Activated naive CD8-positive, alpha-beta T cell treated with anti-CD3 and anti-CD28 coated beads for 36 hours (primary cell): ENCODE measurements at regions not wholly inside any gene's neighbourhood (a gene's known extent, or its start where the extent isn't known, plus 50 kb on each side); places are given as distances from the start of the nearest gene placed in this dataset.

Source experiments
- DNase-seq: peaks from one replicate; pipeline ENCODE4 v3.0.0; 2021
- H3K27ac Mint-ChIP-seq: one replicate; pipeline ENCODE4 v1.8.0; 2022; ENCODE audit warnings: mild to moderate bottlenecking, moderate library complexity, mixed read lengths
- H3K27me3 Mint-ChIP-seq: one replicate; pipeline ENCODE4 v1.8.0; 2022; ENCODE audit warnings: mild to moderate bottlenecking, mixed read lengths
- H3K36me3 Mint-ChIP-seq: one replicate; pipeline ENCODE4 v1.8.0; 2021; ENCODE audit warnings: mild to moderate bottlenecking, mixed read lengths
- H3K4me1 Mint-ChIP-seq: one replicate; pipeline ENCODE4 v1.8.0; 2021; ENCODE audit warnings: mixed read lengths
- H3K4me3 Mint-ChIP-seq: one replicate; pipeline ENCODE4 v1.8.0; 2022; ENCODE audit warnings: mild to moderate bottlenecking, moderate library complexity, mixed read lengths
- H3K9me3 Mint-ChIP-seq: one replicate; pipeline ENCODE4 v1.8.0; 2022; ENCODE audit warnings: mixed read lengths

DNA sequence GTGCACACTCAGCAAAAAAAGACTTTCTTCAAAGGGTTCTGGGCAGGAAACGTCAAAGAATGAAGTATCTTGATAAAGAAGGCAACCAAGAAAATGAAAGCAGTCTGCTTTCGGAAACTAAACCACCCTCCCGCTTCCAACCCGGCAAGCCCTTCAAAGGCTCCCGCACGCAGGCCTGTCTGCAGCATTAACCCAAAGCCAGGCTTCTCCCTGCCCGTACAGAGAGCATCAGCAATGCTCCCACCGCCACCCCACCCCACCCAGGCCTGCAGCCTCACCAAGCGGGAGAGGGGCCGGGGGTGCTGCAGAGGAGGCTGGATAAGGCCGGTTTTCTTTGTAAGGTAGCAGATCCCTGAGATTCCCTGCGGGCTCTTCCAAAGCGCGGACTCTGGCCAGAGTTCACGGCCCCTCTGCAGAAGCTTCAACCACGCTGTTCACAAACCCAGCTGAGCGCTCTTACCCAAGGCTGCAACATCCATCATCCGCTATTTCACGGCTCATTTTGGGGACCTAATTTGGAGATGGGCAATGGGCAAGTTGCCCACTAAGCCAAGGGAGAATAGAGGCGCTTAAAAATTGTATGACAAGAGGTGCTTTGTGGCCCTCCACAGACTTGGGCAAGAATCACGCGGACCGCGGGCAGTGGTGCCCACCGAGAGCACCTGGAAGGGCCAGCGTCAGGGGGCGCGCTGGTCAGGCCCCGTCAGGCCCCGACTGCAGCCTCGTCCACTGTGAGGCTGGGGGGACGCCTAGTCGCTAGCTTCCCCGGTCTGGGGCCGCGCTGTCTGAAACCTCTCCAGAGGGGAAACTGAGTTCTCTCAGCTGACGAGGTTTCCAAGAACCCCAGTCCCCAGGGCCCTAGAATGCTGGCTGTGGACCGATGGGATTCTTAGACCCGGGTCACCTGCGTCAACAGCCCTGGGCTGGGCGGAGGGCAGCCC, 225.4 kb upstream of the ID2 start:
- H3K4me1 Mint-ChIP-seq = peaks cover 17% of the 10 kb centered on the region

DNA sequence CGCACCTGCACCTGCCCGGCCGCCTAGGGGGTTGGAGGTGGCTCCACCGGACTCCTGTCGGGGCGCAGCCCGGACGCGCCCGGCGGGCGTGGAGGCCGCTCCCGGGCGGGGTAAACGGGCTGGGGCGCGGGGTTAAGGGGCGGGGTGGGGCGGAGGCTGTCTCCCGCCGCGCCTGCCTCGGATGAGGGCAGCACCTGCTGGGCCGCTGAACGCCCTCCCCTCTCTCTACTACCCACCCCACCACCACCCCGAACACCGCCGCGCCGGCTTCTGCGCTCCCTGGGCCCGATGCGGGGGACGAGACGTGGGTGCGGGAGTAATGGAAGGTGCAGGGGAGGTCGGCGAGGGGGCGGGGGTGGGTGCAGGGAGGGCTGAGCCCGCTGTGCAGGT, 224.8 kb upstream of the ID2 start:
- Mint-ChIP-seq H3K9me3 (no peaks in the 10 kb centered on the region), H3K36me3 (no peaks in the 10 kb centered on the region), H3K27me3 (peaks cover 44% of the 10 kb centered on the region), H3K4me3 (peak overlapping the region; percentile 61), H3K27ac (no peak overlapping the region), H3K4me1 (peaks cover 17% of the 10 kb centered on the region)
- DNase-seq = no peak

More for the DNA sequence above, 225.4 kb upstream of the ID2 start:
- Mint-ChIP-seq H3K27ac (peak overlapping the region; percentile 54), H3K27me3 (peaks cover 44% of the 10 kb centered on the region), H3K36me3 (no peaks in the 10 kb centered on the region), H3K4me3 (peak overlapping the region; percentile 35), H3K9me3 (no peaks in the 10 kb centered on the region)
- peak; percentile 59 for DNase-seq

DNA sequence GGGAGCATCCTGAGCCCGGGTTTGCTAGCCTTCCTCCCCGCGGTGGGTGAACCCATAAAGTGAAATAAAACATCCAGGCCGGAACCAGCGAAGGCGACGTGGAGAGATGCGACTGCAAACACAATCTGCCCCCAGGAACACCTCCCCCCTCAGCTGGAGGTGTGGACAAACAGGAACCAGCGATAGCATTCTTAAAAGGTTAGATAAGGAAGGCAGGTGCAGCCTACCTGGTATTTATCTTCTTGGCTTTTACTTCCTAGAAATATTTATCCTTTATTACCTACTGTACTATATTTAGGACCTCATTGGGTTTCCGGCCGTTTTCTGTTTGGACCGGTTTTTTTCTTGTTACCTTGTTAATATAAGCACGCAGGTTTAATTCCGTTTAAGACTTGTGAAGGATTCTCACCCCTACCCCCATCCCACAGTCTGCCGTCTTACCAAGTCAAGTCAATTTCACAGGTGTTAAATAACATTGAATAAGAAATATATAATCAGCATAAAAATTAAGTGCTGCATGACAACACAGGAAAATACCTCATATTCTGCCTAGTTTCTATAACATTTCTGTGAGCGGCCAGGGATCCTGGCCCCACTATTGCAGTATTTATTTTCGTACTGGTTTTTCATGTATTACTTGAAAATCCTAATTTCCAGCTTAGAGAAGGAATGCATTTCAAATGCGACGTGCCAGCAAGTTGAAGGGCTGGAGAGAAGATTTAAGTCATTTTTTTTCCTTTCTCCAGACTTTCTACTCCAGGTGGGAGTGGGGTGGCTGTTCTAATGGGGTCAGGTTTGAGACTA, 224.0 kb upstream of the ID2 start:
- Mint-ChIP-seq H3K27me3 (peaks cover 44% of the 10 kb centered on the region), H3K36me3 (no peaks in the 10 kb centered on the region), H3K27ac (no peak overlapping the region), H3K4me1 (peaks cover 17% of the 10 kb centered on the region), H3K4me3 (peak overlapping the region; percentile 61), H3K9me3 (no peaks in the 10 kb centered on the region)
- DNase-seq = no peak

DNA sequence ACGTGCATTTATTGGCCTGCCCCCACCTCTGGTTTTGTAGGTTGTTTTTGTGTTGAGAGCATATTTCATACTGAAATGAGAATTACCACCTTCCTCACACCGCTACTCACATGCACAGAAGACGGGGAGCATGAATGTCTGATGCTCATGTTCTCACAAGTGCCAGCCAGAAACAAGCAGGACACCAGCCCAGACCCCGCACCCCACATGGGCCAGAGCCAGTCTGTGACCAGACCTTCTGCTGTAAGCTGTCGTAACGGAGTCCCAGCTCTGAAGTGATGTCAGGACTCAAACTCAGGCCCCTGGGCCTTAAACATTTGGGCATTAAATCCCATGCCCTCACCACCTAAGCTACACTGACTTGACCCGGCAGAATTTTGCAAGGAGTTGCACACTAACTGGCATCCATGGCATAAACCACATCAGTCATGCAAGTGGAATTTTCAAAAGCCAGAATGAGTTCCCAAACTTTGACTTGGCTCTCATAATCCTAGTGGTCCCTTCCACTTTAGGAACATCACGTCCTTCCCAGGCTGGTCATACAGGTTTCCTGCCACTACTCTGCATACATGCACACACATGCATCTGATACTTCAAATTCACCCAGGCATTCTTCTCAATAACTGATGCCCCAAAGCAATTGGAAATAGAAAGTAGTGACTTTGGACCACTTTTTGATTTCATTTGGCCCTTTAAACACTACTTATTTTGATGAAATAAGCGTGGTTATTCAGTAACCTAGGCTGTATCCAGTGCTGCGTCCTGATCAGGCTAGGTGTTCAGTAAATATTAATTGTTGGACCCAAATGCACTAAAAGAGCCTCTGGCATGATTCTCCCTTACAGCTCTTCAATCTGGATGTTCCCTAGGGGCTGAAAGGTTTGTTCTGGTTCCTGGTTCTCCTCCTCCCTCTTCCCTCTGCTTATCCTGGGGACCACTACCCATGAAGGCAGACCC, 223.1 kb upstream of the ID2 start:
- H3K9me3 Mint-ChIP-seq = no peaks in the 10 kb centered on the region
- H3K27ac Mint-ChIP-seq = no peak overlapping the region
- no peak for DNase-seq
- H3K4me1 Mint-ChIP-seq = peaks cover 17% of the 10 kb centered on the region
- peaks cover 44% of the 10 kb centered on the region for H3K27me3 Mint-ChIP-seq
- no peaks in the 10 kb centered on the region for H3K36me3 Mint-ChIP-seq
- H3K4me3 Mint-ChIP-seq = no peak overlapping the region

DNA sequence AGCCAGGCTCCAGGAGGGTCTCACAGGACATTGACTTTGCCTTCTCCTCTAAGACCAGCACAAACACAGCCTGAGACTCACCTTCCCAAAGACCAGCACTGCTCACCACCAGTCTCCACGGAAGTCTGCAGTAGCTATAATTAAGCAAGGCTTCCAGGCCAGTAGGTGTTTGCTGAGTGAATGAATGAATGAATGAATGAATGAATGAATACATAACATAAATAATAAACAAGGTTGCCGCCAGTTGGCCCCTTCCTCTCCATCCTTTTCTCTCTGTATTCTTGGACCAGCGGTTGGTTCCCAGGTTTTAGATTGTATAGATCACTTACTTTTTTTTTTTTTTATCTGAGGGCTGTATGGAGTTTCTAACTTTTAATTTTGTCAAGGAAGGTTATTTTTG, 222.4 kb upstream of the ID2 start:
- Mint-ChIP-seq H3K27ac (no peak overlapping the region), H3K9me3 (no peaks in the 10 kb centered on the region), H3K36me3 (no peaks in the 10 kb centered on the region), H3K4me1 (peaks cover 17% of the 10 kb centered on the region), H3K27me3 (peaks cover 48% of the 10 kb centered on the region), H3K4me3 (no peak overlapping the region)
- no peak for DNase-seq

DNA sequence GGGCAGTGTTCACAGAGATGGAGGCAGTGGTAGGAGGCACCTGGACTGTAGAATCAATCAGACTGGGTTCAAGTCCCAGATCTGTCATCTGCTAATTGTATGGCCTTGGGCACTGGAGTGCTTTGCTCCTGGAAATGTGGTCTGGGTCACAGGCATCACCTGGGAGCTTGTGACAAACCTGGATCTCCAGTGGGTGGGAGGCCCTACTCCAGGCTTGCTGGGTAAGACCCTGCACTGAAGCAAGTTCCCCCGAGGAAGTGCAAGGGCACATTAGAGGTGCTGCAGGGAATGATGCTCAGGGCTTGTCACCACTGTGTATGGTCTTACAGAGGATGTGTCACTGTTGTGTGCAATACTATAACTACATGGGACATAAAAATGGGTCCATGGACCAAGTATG, 220.5 kb upstream of the ID2 start:
- Mint-ChIP-seq H3K27me3 (peaks cover 37% of the 10 kb centered on the region), H3K9me3 (no peaks in the 10 kb centered on the region), H3K4me1 (peaks cover 6% of the 10 kb centered on the region), H3K36me3 (no peaks in the 10 kb centered on the region), H3K4me3 (no peak overlapping the region), H3K27ac (no peak overlapping the region)
- no peak for DNase-seq

DNA sequence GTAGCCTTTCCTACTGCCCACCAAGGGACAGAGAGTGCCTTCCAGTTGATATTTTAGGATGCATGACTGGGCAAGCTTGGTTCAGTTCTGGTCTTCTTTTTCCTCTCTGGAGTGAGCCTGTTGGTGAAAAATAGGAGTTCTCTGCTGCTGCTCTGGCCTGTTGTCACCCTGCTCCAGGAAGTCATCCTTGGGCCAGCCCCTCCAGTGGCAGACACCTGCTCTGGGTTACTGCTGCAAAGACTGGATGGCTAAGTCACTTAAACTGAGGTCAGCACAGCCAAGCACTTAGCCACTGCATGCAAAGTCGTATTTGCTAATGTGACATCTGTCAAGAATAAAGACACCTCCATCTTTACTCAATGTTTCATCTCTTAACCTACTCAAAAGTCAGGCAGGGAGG, 219.6 kb upstream of the ID2 start:
- no peaks in the 10 kb centered on the region for H3K36me3 Mint-ChIP-seq
- H3K27ac Mint-ChIP-seq = no peak overlapping the region
- peaks cover 37% of the 10 kb centered on the region for H3K27me3 Mint-ChIP-seq
- H3K4me3 Mint-ChIP-seq = no peak overlapping the region
- no peak for DNase-seq
- H3K9me3 Mint-ChIP-seq = no peaks in the 10 kb centered on the region
- peaks cover 4% of the 10 kb centered on the region for H3K4me1 Mint-ChIP-seq

DNA sequence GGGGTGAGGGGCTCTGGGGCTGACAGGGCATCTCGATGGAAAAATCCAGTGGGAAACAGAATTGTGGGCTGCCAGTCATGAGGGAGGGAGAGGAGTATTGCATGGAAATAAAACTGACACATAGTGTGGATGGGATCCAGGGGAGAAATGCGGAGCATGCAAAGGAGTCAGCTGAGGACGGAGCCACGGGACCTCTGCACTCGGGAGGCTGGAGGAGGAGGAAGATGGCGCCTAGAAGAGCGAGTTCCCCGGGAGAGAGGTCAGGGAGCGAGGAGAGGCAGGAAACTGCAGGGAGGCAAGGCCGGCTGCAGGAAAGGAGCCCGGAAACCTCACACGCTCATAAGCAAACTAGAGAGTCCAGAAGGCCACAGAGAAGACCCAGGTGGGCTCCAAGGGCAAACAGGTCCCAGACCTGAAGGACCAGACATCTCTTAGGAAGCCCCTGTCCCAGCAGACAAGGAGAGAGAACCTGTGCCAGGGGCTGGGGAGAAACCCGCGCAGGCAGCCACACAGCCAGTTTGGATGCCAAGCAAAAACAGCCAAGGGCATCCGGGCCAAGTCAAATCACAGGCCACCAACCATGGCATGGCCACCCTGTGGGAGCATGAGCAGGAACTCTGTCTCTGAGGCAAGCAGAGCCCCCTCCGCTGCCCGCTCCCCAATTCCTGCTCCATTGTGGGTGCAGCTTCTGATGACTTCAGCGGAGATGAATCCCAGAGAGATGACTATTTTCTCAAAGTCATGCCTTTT, 218.8 kb upstream of the ID2 start:
- Mint-ChIP-seq H3K27me3 (peaks cover 35% of the 10 kb centered on the region), H3K4me1 (peaks cover 2% of the 10 kb centered on the region), H3K27ac (no peak overlapping the region), H3K36me3 (no peaks in the 10 kb centered on the region), H3K9me3 (no peaks in the 10 kb centered on the region), H3K4me3 (no peak overlapping the region)
- no peak for DNase-seq

DNA sequence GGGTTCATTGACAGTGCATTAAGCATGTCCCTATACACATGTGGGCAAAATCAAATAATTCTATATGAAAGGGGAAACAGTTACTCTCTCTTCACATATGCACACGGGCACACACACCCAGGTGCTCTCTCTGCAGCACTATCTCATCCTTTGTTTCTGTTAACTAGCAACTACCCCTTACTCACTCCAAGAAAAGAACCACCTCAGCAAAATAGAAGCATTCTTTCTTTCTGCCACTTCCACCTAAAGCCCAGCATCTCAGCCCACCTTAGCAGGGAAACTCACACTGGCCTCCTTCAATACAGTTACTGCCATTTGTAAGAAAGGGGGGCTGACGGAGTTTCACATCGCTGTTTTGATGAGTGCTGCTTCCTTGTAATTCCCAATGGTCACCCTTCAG, 216.3 kb upstream of the ID2 start:
- DNase-seq = no peak
- Mint-ChIP-seq H3K4me1 (peaks cover 9% of the 10 kb centered on the region), H3K9me3 (no peaks in the 10 kb centered on the region), H3K27ac (no peak overlapping the region), H3K27me3 (peaks cover 17% of the 10 kb centered on the region), H3K4me3 (no peak overlapping the region), H3K36me3 (no peaks in the 10 kb centered on the region)

DNA sequence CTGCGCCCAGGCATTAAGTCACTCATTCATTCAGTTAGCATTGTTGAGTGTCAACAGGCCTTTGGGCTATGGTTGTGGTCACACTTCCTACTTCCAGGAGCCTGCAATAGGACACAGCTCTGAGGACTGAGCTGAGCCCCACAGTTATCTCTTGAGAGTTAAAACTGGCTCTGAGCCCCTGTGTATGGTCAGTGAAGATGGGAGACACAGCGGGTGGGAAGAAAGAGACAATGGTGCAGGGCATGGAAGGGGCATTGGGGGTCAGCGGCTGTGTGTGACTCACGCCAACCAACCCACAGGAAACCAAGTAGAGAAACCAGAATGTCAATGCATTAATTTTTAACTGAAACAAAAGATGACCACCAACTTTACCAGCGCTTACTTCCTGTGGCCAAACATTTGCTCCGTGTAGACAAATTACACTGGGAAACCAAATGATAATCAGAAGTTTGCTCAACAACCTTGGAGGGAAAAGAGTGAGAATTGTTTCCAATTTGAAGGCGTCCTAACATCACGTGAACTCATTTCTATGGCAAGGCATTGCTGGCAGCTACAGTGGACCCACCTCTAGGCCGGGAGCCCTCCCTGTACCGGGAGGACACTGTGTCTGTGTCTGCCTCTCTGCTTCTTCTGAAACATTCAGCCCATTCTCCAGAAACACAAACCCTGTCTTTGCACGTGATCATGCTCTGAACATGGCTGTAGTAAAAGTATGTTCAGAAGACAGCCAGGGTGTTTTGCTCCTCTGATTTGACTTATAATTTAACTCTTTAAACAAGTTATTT, 212.0 kb upstream of the ID2 start:
- H3K36me3 Mint-ChIP-seq = no peaks in the 10 kb centered on the region
- no peak for DNase-seq
- peaks cover 40% of the 10 kb centered on the region for H3K4me1 Mint-ChIP-seq
- peaks cover 9% of the 10 kb centered on the region for H3K27me3 Mint-ChIP-seq
- no peak overlapping the region for H3K4me3 Mint-ChIP-seq
- peaks cover 1% of the 10 kb centered on the region for H3K9me3 Mint-ChIP-seq
- no peak overlapping the region for H3K27ac Mint-ChIP-seq

DNA sequence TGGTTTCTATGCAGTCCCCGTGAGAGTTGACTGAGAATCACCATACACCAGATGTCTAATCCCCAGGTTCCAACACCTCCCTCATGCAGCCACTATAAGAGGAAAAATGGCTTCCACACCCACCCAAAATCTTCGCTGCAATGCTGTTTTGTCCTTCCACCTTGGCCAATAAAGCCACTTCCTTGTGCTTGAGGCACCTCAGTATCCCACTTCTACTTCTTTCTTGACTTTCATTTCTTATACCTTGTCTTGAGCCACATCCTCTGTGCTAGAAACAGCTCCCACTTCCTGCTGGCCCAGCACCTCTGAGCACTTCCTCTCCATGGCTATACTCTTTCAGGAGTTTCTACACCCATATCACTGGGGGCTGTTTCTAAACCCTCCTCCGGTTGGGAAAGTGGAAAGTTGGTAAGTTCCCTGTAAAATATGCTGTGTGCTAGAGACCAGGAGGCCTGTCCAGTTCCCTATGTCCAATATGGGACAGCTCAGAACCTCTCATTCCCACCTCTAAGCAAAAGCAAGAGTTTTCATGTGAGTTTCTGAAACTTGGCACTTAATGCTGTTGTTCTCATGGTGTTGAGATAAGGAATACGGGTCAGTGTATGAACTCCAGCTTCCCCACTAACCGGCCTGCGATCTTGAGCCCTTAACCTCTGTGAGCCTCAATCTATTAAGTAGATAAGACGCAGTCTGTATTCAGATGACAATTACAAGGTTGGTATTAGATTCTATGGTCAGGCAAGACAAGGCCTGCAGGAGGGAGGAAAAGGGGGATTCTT, 209.1 kb upstream of the ID2 start:
- Mint-ChIP-seq H3K9me3 (peaks cover 1% of the 10 kb centered on the region), H3K4me1 (peaks cover 64% of the 10 kb centered on the region), H3K36me3 (no peaks in the 10 kb centered on the region), H3K27ac (peak overlapping the region; percentile 54), H3K27me3 (peaks cover 7% of the 10 kb centered on the region), H3K4me3 (no peak overlapping the region)
- DNase-seq = no peak

DNA sequence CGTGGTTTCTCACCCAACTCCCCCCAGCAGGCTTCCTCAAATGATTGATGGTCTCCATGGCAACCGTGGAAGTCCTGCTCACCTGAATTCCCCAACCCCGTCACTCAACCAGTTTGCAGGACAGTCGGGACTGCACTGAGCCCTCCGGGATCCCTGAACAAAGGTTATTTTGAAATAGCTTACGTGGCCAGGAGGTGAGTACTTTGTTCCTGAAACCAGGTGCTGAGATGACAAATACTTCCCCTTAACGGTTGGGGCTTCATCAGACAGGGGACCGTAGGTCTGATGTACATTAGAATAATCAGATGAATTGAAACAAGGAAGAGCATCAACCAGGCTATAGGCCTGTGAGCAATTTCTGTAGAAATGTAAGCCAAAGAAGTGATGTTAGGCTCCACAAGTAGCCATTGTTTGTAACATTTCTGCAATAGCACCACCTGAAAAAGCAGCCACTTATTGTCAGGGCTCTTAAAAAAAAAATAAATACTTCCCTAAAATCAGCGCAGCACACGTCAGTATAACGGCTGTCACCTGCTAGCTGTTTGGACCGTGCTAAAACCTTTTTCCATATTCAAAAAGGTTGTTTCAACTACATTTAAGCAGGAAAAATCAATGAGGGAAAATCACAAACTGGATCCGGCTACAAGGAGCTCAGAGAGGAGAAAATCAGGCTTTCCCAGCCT, 206.4 kb upstream of the ID2 start:
- Mint-ChIP-seq H3K36me3 (no peaks in the 10 kb centered on the region), H3K27me3 (no peaks in the 10 kb centered on the region), H3K9me3 (peaks cover 1% of the 10 kb centered on the region), H3K4me3 (no peak overlapping the region), H3K4me1 (peaks cover 75% of the 10 kb centered on the region), H3K27ac (peak overlapping the region; percentile 81)
- peak; percentile 58 for DNase-seq
